WERI-Rb-1 (cell line): ENCODE measurements at regions not wholly inside any gene's neighbourhood (a gene's known extent, or its start where the extent isn't known, plus 50 kb on each side); places are given as distances from the start of the nearest gene placed in this dataset.

Experiments
- DNase-seq: peaks from one replicate; pipeline ENCODE4 v3.0.0-alpha.2; 2020
- H3K27ac ChIP-seq: fragments of 250-450 bp; sonication (Bioruptor Pico); 2 replicates; pipeline ENCODE4 v1.5.1; 2020; ENCODE audit warnings: mild to moderate bottlenecking, moderate library complexity
- H3K27me3 ChIP-seq: fragments of 250-450 bp; sonication (Bioruptor Pico); 2 replicates; pipeline ENCODE4 v1.5.1; 2021; ENCODE audit warnings: mild to moderate bottlenecking, low read depth, moderate library complexity; ENCODE audit not compliant: insufficient read depth, severe bottlenecking
- H3K36me3 ChIP-seq: fragments of 250-450 bp; sonication (Bioruptor Pico); 2 replicates; pipeline ENCODE4 v1.5.1; 2020; ENCODE audit warnings: mild to moderate bottlenecking, moderate library complexity
- H3K4me3 ChIP-seq: 2 replicates; pipeline ENCODE4 v1.5.1; 2011; ENCODE audit warnings: low read depth, mild to moderate bottlenecking, control low read depth, low read length
- H3K9me3 ChIP-seq: fragments of 250-450 bp; sonication (Bioruptor Pico); 2 replicates; pipeline ENCODE4 v1.5.1; 2021; ENCODE audit warnings: mild to moderate bottlenecking, moderate library complexity; ENCODE audit not compliant: severe bottlenecking
- CTCF ChIP-seq: IDR thresholded peaks from 2 replicates; pipeline ENCODE4 v1.5.1; 2011; ENCODE audit warnings: low read depth, mild to moderate bottlenecking, control low read depth, inconsistent platforms, low read length

- DNase-seq, result no peak
- H3K27ac ChIP-seq, result no peak overlapping the region
- no peak overlapping the region for H3K4me3 ChIP-seq
- no peaks in the 10 kb centered on the region for H3K27me3 ChIP-seq
- TF ChIP-seq CTCF, result no peak
- H3K36me3 ChIP-seq, result no peaks in the 10 kb centered on the region
- no peaks in the 10 kb centered on the region for H3K9me3 ChIP-seq
Observed at GRCh38 chr11:106177311-106177710, 99.8 kb downstream of the AASDHPPT start.

- Histone ChIP-seq H3K4me3 (no peak overlapping the region), H3K27me3 (no peaks in the 10 kb centered on the region), H3K36me3 (no peaks in the 10 kb centered on the region), H3K27ac (no peak overlapping the region), H3K9me3 (no peaks in the 10 kb centered on the region)
- no peak for TF ChIP-seq CTCF
- no peak for DNase-seq
Observed at GRCh38 chr11:106178361-106178760, 100.9 kb downstream of the AASDHPPT start.

- no peaks in the 10 kb centered on the region for H3K36me3 ChIP-seq
- no peak overlapping the region for H3K4me3 ChIP-seq
- no peak for TF ChIP-seq CTCF
- no peaks in the 10 kb centered on the region for H3K27me3 ChIP-seq
- no peak overlapping the region for H3K27ac ChIP-seq
- H3K9me3 ChIP-seq, result no peaks in the 10 kb centered on the region
- no peak for DNase-seq
Observed at GRCh38 chr11:106179048-106179447, 101.6 kb downstream of the AASDHPPT start.

- no peak overlapping the region for H3K27ac ChIP-seq
- H3K36me3 ChIP-seq, result no peaks in the 10 kb centered on the region
- no peak overlapping the region for H3K4me3 ChIP-seq
- TF ChIP-seq CTCF, result no peak
- no peaks in the 10 kb centered on the region for H3K27me3 ChIP-seq
- DNase-seq, result no peak
- peaks cover 2% of the 10 kb centered on the region for H3K9me3 ChIP-seq
Observed at GRCh38 chr11:106186630-106187029, 109.2 kb downstream of the AASDHPPT start.

GRCh38 chr11:106187860-106188456 is 110.5 kb downstream of the AASDHPPT start:
- no peak overlapping the region for H3K4me3 ChIP-seq
- no peak for DNase-seq
- H3K9me3 ChIP-seq, result peaks cover 2% of the 10 kb centered on the region
- H3K27ac ChIP-seq, result no peak overlapping the region
- no peaks in the 10 kb centered on the region for H3K27me3 ChIP-seq
- TF ChIP-seq CTCF, result no peak
- H3K36me3 ChIP-seq, result no peaks in the 10 kb centered on the region

- no peaks in the 10 kb centered on the region for H3K27me3 ChIP-seq
- H3K27ac ChIP-seq, result no peak overlapping the region
- H3K36me3 ChIP-seq, result no peaks in the 10 kb centered on the region
- DNase-seq, result no peak
- no peak overlapping the region for H3K4me3 ChIP-seq
- no peak for TF ChIP-seq CTCF
- no peaks in the 10 kb centered on the region for H3K9me3 ChIP-seq
Observed at GRCh38 chr11:106193956-106194355, 116.5 kb downstream of the AASDHPPT start.
